ENCODE measurements at regions not wholly inside any gene's neighbourhood (a gene's known extent, or its start where the extent isn't known, plus 50 kb on each side); places are given as distances from the start of the nearest gene placed in this dataset.

- Histone ChIP-seq H3K79me2 (ENCODE audit: insufficient read depth, low read length) (no peaks in the 10 kb centered on the region), H3K4me2 (ENCODE audit: low read depth, low read length) (no peak overlapping the region), H3K9ac (ENCODE audit: insufficient read depth, low read depth, low read length) (no peak overlapping the region), H3K27me3 (ENCODE audit: control insufficient read depth in 1 of 2, insufficient read depth in 2 of 2, low read length in 2 of 2) (no peaks in the 10 kb centered on the region), H3K4me1 (ENCODE audit: insufficient read depth, low read length) (peaks cover 17% of the 10 kb centered on the region), H4K20me1 (ENCODE audit: insufficient read depth, low read length) (no peaks in the 10 kb centered on the region), H3K27ac (ENCODE audit: extremely low read length, insufficient read depth, low read length) (no peak overlapping the region), H3K36me3 (replicated peaks in 1 of 2; ENCODE audit: control insufficient read depth in 1 of 2, insufficient read depth in 2 of 2, low read length in 2 of 2) (no peaks in the 10 kb centered on the region), H2AFZ (ENCODE audit: low read length) (no peak overlapping the region), H3K9me3 (ENCODE audit: low read length) (peaks cover 20% of the 10 kb centered on the region), H3K4me3 (replicated peaks in 1 of 3; ENCODE audit: insufficient read depth in 1 of 3, low read depth in 2 of 3, low read length in 3 of 3) (no peak overlapping the region)
- no TSS peak for BruUV-seq (replicated peaks)
- POLR2A ChIA-PET: no interaction called here
- 4% methylated on average over 3 of the region's 3 CpGs for WGBS (ENCODE audit: low lambda C conversion rate)
- DNase-seq (ENCODE audit: low spot score): no peak
- no peak for ATAC-seq
- in situ Hi-C loops (cut with HindIII; ENCODE audit: extremely low pct_ligation_motif_present, low pct_unique_long_range_greater_than_20kb): no loop called here
- TF ChIP-seq ATF4 (CRISPR knock-in tag; IDR thresholded peaks at IDR 0.05): no peak
- TF ChIP-seq PCBP2 (optimal IDR thresholded peaks at IDR 0.05; ENCODE audit: low read depth, low read length, poor library complexity, severe bottlenecking): no peak
- TF ChIP-seq, protein P1, sequence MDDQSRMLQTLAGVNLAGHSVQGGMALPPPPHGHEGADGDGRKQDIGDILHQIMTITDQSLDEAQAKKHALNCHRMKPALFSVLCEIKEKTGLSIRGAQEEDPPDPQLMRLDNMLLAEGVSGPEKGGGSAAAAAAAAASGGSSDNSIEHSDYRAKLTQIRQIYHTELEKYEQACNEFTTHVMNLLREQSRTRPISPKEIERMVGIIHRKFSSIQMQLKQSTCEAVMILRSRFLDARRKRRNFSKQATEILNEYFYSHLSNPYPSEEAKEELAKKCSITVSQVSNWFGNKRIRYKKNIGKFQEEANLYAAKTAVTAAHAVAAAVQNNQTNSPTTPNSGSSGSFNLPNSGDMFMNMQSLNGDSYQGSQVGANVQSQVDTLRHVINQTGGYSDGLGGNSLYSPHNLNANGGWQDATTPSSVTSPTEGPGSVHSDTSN (CRISPR knock-in tag; IDR thresholded peaks at IDR 0.05; ENCODE audit: borderline replicate concordance): no peak
- TF ChIP-seq HCFC1 (IDR thresholded peaks at IDR 0.05; ENCODE audit: low read depth, low read length): no peak
- TF ChIP-seq NFAT5 (CRISPR knock-in tag; IDR thresholded peaks at IDR 0.05): no peak
- TF ChIP-seq GATA4 (IDR thresholded peaks at IDR 0.05; ENCODE audit: borderline replicate concordance, low read depth): no peak
- TF ChIP-seq RXRA (CRISPR knock-in tag; IDR thresholded peaks at IDR 0.05): no peak
- no peak for TF ChIP-seq DZIP1 (CRISPR knock-in tag; IDR thresholded peaks at IDR 0.05)
- TF ChIP-seq ZHX1 (CRISPR knock-in tag; IDR thresholded peaks at IDR 0.05; ENCODE audit: low read depth): no peak
- TF ChIP-seq MLLT10 (CRISPR knock-in tag; IDR thresholded peaks at IDR 0.05): no peak
- FAIRE-seq: no peak
- intact Hi-C loops (cut with micrococcal nuclease; ENCODE audit: unreplicated experiment): no loop called here
- CTCF ChIA-PET (ENCODE audit: low intra/inter-chr PET ratio, low total read pairs): no interaction called here
These were observed 240.2 kb downstream of the SNX13 start for GRCh38 chr7:17700138-17700537.

Measured in HepG2 (cell line).